ENCODE measurements at regions not wholly inside any gene's neighbourhood (a gene's known extent, or its start where the extent isn't known, plus 50 kb on each side); places are given as distances from the start of the nearest gene placed in this dataset.

DNA sequence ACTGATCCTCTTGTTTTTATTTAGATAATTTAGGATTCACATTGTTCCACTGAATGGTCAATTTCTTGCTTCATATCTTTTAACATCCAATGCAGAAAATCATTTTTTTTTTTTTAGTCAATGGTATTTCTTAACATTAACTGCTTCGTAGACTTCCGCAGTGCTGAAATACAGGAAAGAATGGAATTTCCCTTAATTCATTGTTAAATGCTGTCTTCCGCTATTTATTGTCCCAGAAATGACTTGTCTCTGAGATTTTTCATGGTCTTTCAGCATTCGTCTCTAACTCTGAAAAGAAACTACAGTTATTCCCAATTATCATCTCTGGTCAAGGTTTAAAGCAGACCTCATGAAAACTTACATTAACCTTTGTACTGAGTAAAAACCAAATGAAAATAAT, 1029.1 kb upstream of the MANEA start:
- no peak for TF ChIP-seq EP300 (IDR thresholded peaks at IDR 0.05; ENCODE audit: borderline replicate concordance)
- TF ChIP-seq, protein P1, sequence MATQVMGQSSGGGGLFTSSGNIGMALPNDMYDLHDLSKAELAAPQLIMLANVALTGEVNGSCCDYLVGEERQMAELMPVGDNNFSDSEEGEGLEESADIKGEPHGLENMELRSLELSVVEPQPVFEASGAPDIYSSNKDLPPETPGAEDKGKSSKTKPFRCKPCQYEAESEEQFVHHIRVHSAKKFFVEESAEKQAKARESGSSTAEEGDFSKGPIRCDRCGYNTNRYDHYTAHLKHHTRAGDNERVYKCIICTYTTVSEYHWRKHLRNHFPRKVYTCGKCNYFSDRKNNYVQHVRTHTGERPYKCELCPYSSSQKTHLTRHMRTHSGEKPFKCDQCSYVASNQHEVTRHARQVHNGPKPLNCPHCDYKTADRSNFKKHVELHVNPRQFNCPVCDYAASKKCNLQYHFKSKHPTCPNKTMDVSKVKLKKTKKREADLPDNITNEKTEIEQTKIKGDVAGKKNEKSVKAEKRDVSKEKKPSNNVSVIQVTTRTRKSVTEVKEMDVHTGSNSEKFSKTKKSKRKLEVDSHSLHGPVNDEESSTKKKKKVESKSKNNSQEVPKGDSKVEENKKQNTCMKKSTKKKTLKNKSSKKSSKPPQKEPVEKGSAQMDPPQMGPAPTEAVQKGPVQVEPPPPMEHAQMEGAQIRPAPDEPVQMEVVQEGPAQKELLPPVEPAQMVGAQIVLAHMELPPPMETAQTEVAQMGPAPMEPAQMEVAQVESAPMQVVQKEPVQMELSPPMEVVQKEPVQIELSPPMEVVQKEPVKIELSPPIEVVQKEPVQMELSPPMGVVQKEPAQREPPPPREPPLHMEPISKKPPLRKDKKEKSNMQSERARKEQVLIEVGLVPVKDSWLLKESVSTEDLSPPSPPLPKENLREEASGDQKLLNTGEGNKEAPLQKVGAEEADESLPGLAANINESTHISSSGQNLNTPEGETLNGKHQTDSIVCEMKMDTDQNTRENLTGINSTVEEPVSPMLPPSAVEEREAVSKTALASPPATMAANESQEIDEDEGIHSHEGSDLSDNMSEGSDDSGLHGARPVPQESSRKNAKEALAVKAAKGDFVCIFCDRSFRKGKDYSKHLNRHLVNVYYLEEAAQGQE (IDR thresholded peaks at IDR 0.05; ENCODE audit: low read depth), result no peak
- TF ChIP-seq CEBPB (IDR thresholded peaks at IDR 0.05), result no peak
- no peak for TF ChIP-seq FOXM1 (IDR thresholded peaks at IDR 0.05; ENCODE audit: borderline replicate concordance, low read depth)
- no peak for TF ChIP-seq TAF1 (IDR thresholded peaks at IDR 0.05; ENCODE audit: low read depth)
- TF ChIP-seq, protein P2, sequence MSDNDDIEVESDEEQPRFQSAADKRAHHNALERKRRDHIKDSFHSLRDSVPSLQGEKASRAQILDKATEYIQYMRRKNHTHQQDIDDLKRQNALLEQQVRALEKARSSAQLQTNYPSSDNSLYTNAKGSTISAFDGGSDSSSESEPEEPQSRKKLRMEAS (IDR thresholded peaks at IDR 0.05), result no peak
- no peak for TF ChIP-seq CREB1 (IDR thresholded peaks at IDR 0.05; ENCODE audit: low read depth)
- no peak for TF ChIP-seq RAD21 (IDR thresholded peaks at IDR 0.05; ENCODE audit: low read depth)
- TF ChIP-seq NFIC (IDR thresholded peaks at IDR 0.05), result no peak
- no peak for TF ChIP-seq ZBTB7A (IDR thresholded peaks at IDR 0.05; ENCODE audit: low read depth)
- no peak for TF ChIP-seq EGR1 (IDR thresholded peaks at IDR 0.05)
- no peak for TF ChIP-seq TEAD4 (IDR thresholded peaks at IDR 0.05)
